Daoy (cell line): ENCODE measurements at regions not wholly inside any gene's neighbourhood (a gene's known extent, or its start where the extent isn't known, plus 50 kb on each side); places are given as distances from the start of the nearest gene placed in this dataset.
"Not testable (repeated sequence)": the region's sequence is repeated elsewhere in the genome, so short reads cannot be mapped to it uniquely, and the experiment has no call there.

ENCODE experiments used
- DNase-seq: peaks from one replicate; pipeline ENCODE4 v3.0.0-alpha.2; 2015; ENCODE audit warnings: low read depth

DNA sequence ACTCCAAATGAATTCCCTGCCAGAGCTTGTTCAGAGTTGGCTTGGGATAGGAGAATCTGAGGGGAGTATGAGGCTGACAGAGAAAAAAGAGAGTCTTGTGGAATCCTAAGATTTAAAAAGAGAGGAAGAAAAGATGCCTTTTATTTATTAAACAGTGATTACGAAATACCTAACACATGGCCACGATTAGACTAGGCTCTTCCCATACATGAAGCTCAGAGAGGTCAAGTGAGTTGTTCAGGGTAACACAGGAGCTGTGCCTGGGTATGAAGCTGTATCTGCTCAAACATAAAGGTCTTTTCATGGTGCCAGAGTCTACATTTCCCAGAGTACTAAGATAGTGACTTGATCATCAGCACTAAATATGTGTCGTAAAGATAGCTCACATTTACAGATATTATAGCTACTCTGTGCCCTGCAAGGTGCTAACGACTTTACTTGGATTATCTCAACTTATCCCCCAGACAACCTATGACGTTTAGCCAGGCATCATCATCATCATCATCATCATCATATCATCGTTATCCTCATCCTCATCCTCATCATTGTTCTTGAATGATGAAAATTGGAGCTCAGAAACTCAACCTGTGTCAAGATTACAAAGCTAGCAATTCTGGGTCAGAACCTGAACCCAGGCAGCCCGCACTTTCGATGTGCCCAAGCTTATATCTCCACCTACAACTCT, 500.8 kb downstream of the NPIPA7 start:
- no peak for DNase-seq

DNA sequence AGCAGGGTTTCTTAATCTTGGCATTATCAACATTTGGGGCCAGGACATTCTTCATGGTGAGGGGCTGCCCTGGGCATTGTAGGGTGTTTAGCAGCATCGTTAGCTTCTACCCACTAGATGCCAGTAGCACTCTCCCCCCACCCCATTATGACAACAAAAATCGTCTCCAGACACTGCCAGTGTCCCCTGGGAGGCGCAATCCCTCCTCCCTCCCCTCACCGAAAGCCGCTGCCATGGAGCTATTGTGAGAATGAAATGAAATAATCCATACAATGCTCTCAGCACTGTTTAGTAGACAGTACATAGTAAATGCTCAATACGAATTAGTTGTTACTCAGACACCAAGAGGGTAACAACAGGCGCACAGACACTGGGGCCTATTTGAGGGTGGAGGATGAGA, 502.9 kb downstream of the NPIPA7 start:
- DNase-seq = no peak

DNA sequence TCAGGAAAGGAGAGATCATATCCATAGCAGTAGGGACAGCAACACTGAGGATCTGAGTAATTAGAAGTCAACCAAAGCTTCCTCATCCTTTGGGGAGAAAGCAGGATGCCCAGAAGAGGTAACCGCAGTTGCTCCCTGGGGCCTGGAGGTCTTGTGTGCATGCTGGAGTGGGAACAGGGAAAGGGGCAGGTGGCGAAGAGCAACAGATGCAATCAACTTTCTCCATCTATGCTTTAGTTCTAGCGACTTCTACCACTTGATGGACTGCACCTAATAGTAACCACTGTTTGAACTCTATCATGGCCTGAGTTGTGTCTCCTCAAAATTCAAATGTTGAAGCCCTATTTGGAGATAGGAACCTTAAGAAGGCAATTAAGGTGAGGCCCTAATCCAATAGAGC, 503.8 kb downstream of the NPIPA7 start:
- no peak for DNase-seq

DNA sequence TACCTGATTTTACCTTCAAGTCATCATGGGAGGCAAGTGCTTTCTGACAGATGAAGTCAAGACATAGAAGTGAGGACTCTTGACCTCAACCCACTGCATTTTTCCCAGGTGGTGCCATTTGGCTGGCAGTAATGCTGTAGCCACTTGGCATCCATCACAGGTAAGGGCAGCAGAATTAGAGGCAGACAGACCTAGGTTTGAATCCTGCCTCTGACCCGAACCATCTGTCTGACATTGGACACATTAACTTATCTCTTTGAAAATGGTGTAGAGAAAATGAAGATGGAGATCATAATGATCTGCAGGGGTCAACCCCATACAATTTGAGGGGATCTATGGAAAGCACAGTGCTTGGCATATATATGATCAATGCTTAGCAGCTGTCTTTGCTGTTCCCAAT, 505.5 kb downstream of the NPIPA7 start:
- DNase-seq = no peak

DNA sequence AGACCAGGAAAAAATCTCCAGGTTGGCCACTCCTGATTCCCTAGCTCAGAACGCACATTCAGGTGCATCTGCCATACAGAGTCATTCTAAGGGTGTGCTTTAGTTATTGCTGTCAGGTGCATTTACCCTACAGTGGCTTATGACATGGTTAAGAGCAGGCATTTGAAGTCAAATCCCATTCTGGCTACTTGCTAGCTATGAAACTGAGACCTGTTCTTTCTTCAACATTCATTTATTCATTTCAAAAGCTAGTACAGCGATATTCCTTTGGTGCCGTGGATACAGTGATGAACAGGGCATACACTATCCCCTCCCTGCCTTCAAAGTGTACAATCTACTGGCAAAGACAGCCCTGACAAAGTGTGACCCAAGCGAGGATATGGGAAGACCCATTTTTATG, 508.3 kb downstream of the NPIPA7 start:
- DNase-seq = no peak

DNA sequence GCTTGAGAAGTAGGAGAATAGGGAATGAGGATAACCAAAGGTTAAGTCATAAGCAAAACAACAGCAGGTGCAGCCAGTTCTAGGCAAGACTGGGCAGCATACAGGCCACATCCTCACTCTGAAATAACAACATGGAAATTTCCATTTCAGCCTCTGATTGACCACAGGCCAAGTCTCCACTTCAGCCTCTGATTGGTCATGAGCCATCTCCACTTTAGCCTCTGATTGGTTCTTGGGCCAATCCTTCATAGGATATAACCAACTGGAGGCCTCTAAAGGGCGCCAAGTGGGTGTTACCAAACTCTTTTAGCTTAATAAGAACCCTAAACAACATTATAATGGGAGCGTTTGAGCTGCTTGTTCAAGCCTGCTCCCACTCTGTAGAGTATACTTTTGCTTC, 512.0 kb downstream of the NPIPA7 start:
- peak; percentile 8 for DNase-seq

DNA sequence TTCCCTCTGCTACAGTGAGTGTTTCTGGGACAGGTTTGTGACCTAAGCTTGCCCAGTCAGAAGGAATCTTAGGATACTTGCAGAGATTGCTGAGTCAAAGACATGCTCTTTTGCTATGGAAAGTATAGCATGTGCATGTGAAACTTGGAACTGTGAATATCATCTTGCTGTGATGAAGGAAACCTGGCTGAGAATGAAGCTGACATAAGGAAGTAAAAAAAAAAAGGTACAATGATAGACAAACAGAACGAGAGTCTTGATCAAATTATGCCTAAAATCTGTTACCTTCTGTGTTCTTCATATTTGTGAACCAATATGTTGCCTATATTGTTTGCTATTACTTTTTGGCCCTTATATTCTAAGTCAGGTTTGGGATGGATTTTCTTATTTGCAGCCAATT, 525.7 kb downstream of the NPIPA7 start:
- DNase-seq = no peak

DNA sequence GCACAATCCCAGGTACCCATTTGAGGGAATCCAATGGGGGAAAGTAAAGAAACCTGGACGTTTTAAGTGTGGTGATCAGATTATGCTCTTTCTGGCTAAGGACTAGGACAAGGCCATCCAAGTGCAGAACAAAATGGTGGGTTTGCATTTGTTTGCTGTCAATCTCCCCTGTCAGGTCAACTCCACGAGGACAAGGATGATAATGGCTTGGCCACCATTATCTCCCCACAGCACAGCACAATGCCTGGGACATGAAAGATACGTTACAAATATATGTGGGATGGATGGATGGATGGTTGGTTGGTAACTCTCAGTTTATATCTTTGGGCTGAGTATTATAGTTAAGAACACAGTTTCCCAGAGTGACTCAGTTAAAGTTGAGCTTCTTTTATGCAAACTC, 526.9 kb downstream of the NPIPA7 start:
- DNase-seq = no peak

DNA sequence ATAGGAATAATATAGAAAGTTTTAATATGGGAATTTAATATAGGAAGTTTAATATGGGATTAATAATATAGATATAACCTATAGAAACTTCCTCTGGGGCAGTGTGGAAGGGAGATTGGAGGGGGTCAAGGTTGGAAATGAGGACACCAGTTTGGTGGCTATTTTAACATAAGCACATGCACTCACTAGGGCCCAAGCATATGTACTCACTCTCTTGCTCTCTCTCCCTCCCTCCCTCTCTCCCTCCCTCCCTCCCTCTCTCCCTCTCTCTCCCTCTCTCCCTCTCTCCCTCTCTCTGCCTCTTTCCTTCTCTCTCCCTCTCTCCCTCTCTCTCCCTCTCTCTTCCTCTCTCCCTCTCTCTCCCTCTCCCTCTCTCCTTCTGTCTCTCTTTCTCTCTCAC, 528.1 kb downstream of the NPIPA7 start:
- no peak for DNase-seq

DNA sequence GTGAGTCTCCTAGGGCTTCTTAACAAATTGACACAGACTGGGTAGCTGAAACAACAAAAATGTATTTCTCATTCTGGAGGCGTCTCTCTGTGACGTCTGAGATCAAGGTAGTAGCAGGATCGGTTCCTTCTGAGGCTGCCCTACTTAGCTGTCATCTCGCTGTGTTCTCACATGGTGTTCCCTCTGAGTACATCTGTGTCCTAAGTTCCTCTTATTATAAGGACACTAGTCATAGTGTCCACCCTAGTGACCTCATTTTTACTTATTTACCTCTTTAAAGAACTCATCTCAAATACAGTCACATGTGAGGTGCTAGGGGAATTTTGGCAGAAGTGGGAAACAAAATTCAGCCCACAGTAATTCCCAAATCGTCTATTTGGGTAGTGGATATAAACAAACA, 529.1 kb downstream of the NPIPA7 start:
- DNase-seq = no peak

DNA sequence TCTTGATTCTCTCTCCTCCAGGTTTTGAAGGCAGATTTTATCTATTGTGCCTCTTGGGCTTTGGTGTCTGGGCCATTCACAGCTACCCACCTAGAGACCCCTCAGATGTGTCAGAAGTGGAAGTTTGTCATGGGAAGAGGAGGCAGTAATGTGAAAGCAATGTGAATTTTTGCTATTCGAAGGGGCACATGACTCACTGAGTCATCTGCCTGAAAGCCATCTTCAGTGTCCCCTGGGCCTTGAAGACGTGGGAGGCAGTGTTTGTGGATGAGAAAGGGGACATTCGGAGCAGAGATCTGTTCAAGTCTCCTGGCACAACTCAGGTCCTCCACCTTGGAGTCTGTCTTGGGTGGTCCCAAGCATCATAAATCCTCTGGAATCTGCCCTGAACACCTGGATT, 530.2 kb downstream of the NPIPA7 start:
- DNase-seq = no peak

DNA sequence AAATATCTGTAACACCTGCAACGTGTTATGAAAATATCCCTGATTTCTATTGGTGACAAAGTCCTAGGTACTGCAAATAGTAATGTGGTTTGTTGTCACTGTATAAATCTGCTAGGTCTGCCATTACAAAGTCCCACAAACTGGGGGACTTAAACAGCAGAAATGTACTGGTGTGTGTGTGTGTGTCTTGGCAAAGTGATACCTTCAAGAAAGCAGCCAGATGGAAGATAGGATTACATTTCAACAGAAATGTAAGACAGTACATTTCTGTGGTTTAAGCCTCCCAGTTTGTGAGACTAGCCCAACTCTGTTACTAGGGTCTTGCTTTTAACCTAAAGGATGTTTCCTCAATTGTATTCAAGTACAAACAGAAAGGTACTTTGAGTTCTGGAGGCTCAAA, 531.7 kb downstream of the NPIPA7 start:
- no peak for DNase-seq

DNA sequence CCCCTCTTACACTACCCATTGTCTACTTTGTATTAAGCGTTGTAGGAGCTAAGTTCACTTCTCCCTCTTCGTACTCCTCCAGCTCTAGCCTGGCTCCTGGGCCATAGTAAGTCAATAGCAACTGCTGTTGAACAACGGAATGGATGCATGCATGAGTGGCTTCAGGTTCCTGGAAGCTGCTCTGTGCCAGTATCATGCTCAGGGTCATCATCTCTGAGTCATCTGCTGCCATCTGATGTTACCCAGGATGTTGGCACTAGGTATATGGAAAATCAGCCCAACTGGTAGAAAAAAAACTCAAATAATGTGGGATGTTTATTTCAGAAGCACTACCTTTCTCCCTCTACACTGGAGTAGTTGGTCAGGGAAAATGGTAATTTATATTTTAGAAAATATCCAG, 536.8 kb downstream of the NPIPA7 start:
- peak; percentile 15 for DNase-seq

DNA sequence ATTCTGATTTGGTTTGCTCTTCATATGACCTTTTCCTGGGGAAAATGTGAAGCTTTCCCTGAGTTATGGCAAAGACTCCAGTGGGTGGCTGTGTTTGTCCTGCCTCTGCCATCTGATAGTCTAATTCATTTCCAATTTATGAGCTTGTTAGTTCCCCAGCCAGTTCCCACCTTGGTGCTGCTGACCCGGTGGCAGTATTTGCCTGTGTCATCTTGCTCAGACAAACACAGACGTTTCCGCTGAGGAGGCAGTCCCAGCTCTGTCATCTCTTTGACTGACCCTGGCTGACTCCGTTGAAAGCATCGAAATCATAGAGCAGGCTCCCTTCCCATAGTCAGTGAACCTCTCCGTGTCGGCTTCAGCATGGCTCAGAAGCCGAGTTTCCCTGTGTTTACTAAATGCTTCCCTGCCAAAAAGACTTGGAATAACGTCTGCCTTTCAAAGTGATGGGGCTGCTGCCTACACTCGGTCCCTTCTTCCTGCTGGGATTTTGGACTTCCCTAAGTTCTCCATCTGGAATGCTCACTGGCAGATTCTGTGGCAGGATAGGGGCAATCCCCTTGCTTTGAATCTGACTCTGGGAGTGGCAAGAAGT, 538.3 kb downstream of the NPIPA7 start:
- DNase-seq = peak; percentile 13

DNA sequence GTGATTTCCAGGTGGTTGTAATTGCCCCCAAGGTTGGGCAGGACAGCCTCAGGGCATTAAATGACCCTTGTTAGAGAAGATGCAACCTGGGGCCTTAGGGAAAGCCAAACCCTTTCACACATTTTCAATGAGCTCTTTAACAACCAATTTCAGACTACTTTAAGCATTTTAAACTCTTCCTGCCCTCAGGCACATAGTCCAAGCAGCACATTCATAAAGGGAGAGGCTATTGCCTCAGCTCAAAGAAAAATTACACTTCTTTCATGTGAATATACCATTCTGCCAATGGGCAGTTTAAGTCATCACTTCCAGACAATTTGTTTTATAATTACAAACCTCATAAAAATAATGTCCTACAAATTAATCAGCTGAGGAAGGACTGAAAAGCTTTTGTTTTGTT, 544.5 kb downstream of the NPIPA7 start:
- DNase-seq = no peak

DNA sequence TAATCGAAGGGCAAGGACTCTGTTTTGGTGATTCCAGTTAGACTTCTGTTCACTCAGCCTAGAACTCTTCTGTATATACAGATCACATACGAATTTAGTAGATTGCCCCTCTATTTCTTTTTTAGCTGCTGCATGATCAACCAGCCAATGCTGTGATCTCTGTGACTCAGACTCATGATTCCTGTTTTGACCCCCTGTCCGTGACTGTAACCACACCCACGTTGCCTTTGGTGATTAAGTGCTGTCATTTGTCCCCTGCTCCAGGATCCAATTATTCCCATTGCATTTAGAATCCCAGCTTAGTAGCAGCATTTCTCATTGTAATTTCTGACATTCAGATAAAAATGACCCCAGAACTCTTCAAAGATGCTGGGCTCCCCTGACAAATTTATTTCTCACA, 545.7 kb downstream of the NPIPA7 start:
- peak; percentile 33 for DNase-seq

DNA sequence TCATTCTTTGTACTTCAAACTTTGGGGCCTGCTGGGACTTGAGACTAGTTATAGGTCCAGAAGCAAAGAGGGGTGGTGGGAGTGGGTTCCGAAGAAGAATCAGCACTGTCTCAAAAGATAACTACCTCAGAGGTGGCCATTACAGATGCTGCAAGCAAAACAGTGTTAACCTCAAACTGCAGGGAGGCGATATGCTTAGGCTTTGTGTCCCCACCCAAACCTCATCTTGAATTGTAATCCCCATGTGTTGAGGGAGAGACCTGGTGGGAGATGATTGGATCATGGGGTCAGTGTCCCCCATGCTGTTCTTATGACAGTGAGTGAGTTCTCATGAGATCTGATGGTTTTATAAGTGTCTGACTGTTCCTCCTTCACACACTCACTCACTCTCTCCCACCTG, 545.3 kb downstream of the XYLT1 start:
- no peak for DNase-seq

DNA sequence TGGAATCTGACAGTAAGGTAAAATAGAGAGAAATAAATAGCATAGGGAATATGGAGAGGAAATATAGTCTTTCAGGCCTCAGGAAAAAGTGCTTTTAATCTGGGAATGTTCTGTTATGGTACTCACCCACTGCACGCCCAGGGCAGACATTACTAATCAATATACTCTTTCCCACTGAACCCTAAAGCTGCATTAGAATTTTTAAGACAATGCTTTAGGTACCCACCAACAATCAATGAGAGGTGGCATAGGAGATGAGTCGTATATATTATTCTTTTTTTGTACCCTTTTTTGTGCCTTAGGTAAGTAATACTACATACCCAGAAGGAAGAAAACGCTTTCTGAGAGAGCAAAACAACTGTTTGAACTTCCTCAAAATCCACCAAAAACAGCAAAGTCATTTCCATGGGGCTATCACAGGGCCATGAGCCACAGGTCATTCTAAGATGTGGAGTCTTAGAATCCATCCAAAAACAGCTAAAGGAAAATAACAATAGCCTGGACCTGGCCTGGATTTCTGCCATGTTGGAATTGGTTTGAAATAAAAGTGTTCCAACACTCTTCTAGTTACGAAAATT, 542.1 kb downstream of the XYLT1 start:
- no peak for DNase-seq

DNA sequence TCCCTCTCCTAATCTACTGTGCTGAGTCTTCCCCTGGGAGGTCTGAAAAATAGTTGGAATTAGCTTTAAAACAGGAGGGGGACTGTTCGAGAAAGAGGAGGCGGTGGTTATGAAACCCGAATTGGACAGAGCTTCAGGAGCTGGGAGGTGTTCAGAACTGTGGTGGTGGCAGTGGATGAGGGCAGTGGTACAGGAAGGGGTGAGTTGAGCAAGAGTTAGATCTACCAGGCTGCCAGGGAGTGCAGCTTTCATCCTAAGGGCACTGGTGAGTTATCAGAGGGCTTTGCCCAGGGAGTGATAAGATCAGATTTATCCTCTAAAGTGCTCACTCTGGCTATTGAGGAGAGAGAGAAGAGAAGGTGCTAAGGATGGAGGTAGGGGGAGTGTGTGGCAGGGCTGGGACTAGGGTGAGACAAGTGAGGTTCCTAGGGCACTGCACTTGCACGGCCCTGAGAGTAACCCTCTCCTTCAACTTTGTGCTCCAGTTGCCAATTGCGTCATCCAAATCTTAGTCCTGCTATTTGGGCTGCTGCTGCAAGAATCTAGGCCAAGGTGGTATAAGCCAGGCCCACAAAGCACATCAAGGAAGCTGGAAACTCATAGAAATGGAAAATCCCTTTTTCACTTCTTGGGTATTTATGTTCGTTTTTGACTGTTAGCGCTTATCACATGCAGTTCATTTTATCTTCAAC, 540.3 kb downstream of the XYLT1 start:
- DNase-seq = no peak

DNA sequence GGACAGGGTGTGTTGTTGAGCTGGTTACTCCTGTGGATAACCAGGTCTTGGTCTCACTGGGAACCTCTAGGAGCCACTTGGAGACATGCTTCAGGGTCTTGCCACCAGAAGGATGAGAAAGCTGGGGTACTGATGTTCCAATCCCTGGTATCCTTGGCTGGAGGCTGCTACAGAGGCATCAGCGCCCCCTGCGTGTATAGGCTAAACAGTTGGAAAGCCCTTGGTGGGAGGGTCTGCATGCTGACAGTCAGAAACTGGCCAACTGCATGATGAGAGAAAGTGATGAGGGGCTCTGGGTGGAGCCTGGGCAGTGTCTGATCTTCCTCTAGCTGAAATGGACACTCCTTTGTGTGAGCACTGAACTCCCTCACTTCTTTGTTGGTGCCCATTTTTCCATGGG, 536.9 kb downstream of the XYLT1 start:
- DNase-seq = no peak

DNA sequence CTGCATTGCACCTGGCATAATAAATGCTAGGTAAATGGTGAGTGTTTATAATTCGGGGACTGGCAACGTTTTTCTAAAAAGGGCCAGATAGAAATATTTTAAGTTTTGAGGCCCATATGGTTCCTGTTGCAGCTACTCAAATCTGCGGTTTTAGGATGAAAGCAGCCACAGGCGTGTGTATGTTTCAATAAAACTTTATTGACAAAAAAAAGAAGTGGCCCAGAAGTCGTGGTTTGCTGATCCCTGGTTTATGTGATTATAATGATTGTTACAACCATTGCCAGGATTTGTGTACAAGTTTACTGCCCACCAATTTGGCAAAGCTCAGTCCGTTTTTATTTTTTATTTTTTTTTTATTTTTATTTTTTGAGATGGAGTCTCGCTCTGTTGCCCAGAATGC, 536.1 kb downstream of the XYLT1 start:
- DNase-seq = no peak

DNA sequence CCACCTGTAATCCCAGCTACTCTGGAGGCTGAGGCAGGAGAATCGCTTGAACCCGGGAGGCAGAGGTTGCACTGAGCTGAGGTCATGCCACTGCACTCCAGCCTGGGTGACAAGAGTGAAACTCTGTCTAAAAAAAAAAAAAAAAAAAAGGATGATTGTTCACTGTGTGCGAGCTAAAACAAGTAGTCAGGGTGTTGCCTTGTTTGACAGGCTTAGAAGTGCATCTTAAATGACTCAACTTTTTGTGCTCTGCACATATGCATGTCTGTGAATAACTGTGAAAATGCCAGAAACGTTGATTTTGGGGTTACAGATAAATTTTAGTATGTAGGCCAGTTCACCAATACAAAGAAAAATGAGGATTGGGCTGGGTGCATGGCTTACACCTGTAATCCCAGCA, 534.9 kb downstream of the XYLT1 start:
- not testable (repeated sequence) for DNase-seq

DNA sequence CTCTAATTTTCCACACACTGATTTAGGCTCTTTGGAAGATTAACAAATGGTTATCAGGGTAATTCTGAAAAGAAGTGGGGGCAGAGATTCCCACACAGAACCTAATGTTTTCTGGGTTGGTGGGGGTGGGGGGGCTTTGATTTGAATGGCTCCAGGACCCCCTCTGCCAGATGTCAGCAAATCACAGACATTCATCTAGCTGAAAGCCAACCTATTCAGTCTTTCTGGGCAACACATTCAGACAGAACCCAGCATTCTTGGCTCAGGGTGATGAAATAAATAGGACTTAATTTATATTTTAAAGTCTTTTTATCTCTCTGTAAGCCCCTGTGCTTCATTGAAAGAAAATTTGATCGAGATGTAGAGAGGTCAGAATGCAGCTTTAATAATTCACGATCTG, 533.2 kb downstream of the XYLT1 start:
- no peak for DNase-seq
